ENCODE measurements at regions not wholly inside any gene's neighbourhood (a gene's known extent, or its start where the extent isn't known, plus 50 kb on each side); places are given as distances from the start of the nearest gene placed in this dataset.

GRCh38 chr13:80850771-80851170 lies 509.8 kb upstream of the SPRY2 start:
- no peak for TF ChIP-seq CTCF (IDR thresholded peaks at IDR 0.05)
- TF ChIP-seq EP300 (IDR thresholded peaks at IDR 0.05), result no peak
- TF ChIP-seq POLR2A (IDR thresholded peaks at IDR 0.05), result no peak
- no peak for TF ChIP-seq POLR2AphosphoS5 (IDR thresholded peaks at IDR 0.05)

Measured in upper lobe of left lung (tissue), 4 donors.